ENCODE measurements at regions not wholly inside any gene's neighbourhood (a gene's known extent, or its start where the extent isn't known, plus 50 kb on each side); places are given as distances from the start of the nearest gene placed in this dataset.

DNA sequence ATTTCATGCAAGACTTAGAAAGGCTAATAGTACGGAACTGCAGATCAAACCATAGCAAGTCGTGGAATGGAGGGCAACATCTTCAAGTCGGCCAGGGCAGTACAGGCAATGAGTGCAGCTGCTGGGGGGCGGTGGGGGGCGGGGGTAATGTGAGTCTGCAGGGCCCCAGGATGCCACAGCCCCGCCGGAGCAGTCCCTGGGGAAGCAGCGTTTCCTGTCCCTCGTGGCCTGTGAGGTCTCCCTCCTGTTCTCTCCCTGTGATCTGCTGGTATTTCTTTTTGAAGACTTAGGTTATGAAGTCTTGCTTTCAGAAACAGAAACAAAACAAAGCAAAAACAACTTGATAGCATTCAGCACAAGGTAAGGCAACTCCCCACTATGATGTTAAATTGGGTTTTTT lies 351.9 kb downstream of the FOXA2 start:
- Histone ChIP-seq H3K4me3 (ENCODE audit: low read length) (no peak overlapping the region), H3K27me3 (replicated peaks; ENCODE audit: control insufficient read depth, insufficient read depth, low read length) (peaks cover 5% of the 10 kb centered on the region), H3K4me1 (ENCODE audit: control insufficient read depth, insufficient read depth, low read length) (peaks cover 6% of the 10 kb centered on the region), H3K9ac (ENCODE audit: low read length) (no peak overlapping the region), H3K36me3 (ENCODE audit: control insufficient read depth, insufficient read depth, low read length, severe bottlenecking) (no peaks in the 10 kb centered on the region), H3K9me3 (ENCODE audit: control insufficient read depth, low read length) (no peaks in the 10 kb centered on the region)
- DNase-seq (ENCODE audit: low read depth) = no peak

DNA sequence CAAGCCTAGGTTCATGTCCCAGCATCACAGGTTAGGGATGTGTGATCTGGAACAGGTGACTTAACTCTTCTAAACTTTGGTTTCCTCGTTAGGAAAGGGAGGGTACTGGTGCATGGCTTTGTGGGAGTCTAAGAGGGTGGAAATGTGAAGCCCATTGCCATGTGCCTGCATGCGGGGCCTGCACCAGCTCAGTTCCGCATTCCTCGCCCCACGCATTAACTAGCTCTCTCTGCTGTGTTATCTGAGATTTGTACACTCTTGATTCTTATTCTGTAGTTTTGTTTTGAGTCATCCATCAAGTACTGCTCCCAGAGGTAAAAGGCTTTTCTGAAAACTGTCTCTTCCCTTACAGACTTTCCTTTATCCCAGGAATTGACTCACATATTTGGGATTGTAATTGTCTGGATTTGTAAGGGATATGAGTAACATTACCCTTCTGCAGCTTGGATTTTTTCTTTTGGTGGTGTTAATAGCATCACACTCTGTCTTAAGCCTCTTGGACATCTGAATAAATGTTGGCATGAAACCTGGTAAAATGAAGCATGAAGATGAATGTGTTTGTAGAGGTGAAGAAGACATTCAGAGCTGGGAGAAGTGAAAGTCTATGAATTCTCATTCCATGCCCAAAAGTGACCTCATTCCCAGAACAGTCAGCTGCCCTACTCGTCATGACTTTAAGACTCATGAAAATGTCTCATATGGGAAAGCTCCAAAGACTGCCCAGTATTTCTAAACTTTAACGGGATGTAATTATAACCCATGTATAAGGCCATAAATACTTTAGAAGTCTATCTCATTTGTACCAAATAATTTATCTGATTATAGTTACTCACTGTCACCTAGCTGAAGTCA lies 357.3 kb downstream of the FOXA2 start:
- Histone ChIP-seq H3K4me3 (ENCODE audit: low read length) (peak overlapping the region; percentile 20), H3K4me1 (ENCODE audit: control insufficient read depth, insufficient read depth, low read length) (peaks cover 17% of the 10 kb centered on the region), H3K36me3 (ENCODE audit: control insufficient read depth, insufficient read depth, low read length, severe bottlenecking) (no peaks in the 10 kb centered on the region), H3K9me3 (ENCODE audit: control insufficient read depth, low read length) (no peaks in the 10 kb centered on the region), H3K9ac (ENCODE audit: low read length) (peak overlapping the region; percentile 3), H3K27me3 (replicated peaks; ENCODE audit: control insufficient read depth, insufficient read depth, low read length) (no peaks in the 10 kb centered on the region)
- DNase-seq (ENCODE audit: low read depth) = no peak

DNA sequence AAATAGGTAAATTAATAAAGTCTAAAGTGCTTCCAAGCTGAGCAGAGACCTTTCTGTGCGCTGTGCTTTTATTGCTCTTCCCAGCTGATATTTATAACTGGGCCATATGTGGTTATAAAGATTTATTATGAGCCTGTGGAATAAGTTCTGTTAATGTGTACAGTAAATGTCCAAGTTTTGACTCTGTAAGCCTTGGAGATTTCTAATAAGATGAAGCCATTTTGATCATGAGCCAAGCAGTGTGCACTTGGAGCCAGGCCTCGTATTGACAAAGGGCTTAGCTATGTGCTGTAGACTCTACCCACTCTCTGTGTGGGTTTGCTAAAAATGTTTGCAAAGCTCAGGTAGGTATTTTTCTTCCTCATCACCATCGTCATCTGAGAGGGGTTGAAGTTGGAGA lies 361.1 kb downstream of the FOXA2 start:
- Histone ChIP-seq H3K9ac (ENCODE audit: low read length) (no peak overlapping the region), H3K4me3 (ENCODE audit: low read length) (no peak overlapping the region), H3K9me3 (ENCODE audit: control insufficient read depth, low read length) (no peaks in the 10 kb centered on the region), H3K36me3 (ENCODE audit: control insufficient read depth, insufficient read depth, low read length, severe bottlenecking) (no peaks in the 10 kb centered on the region), H3K4me1 (ENCODE audit: control insufficient read depth, insufficient read depth, low read length) (peaks cover 17% of the 10 kb centered on the region), H3K27me3 (replicated peaks; ENCODE audit: control insufficient read depth, insufficient read depth, low read length) (peaks cover 5% of the 10 kb centered on the region)
- no peak for DNase-seq (ENCODE audit: low read depth)

DNA sequence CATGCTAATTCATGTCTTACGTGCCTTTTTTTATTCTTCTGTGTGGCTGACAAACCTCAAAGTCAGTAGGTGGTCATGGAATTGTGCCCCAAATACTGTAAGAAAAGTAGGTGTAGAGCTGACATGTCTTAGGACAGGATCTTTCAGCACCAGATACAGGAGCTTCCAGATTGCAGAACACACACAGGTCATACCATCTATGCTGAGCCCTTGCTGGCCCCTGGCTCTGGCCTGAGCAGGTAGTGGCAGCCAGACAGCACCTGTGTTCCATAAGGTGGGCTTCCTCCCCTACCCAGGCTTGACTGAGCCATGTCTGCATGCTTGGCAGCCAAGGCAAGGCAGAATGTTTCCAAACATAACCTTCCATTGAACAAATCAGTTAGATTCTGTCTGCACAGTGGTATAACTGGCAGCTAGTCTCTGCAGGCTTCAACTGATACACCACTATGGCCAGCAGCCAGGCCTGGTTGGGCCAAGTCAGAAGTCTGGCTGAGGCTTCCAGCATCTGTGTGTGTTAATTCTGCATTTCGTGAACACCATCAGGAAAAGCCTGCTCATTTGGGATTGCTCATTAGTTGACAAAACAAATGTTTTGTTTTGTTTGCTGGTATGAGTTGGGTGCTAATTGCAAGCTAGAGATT lies 366.5 kb downstream of the FOXA2 start:
- Histone ChIP-seq H3K36me3 (ENCODE audit: control insufficient read depth, insufficient read depth, low read length, severe bottlenecking) (no peaks in the 10 kb centered on the region), H3K4me3 (ENCODE audit: low read length) (no peak overlapping the region), H3K27me3 (replicated peaks; ENCODE audit: control insufficient read depth, insufficient read depth, low read length) (peaks cover 15% of the 10 kb centered on the region), H3K9ac (ENCODE audit: low read length) (no peak overlapping the region), H3K9me3 (ENCODE audit: control insufficient read depth, low read length) (no peaks in the 10 kb centered on the region), H3K4me1 (ENCODE audit: control insufficient read depth, insufficient read depth, low read length) (peaks cover 16% of the 10 kb centered on the region)
- no peak for DNase-seq (ENCODE audit: low read depth)

DNA sequence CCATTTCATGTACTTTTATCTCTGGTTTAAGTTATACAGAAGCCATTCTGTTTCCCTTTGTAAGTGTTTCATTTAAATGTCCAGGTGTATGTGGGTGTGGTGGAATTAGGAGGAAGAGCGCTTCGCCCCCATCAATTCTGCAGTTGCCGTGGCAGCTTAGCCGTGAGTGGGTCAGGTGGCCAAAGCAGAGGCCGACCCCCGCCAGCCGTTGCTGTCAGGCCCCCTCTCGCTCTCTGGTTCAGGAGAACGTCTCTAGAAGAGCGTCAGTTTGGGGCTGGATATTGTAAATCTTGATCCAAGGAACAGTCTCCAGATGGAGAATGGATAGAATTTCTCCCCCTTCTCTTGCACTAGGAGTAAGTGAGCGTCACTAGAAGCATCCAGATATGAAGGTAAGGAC lies 367.4 kb downstream of the FOXA2 start:
- H3K9me3 ChIP-seq (ENCODE audit: control insufficient read depth, low read length) = no peaks in the 10 kb centered on the region
- no peaks in the 10 kb centered on the region for H3K36me3 ChIP-seq (ENCODE audit: control insufficient read depth, insufficient read depth, low read length, severe bottlenecking)
- no peak overlapping the region for H3K9ac ChIP-seq (ENCODE audit: low read length)
- H3K4me1 ChIP-seq (ENCODE audit: control insufficient read depth, insufficient read depth, low read length) = peaks cover 16% of the 10 kb centered on the region
- no peak overlapping the region for H3K4me3 ChIP-seq (ENCODE audit: low read length)
- no peak for DNase-seq (ENCODE audit: low read depth)
- peaks cover 15% of the 10 kb centered on the region for H3K27me3 ChIP-seq (replicated peaks; ENCODE audit: control insufficient read depth, insufficient read depth, low read length)

DNA sequence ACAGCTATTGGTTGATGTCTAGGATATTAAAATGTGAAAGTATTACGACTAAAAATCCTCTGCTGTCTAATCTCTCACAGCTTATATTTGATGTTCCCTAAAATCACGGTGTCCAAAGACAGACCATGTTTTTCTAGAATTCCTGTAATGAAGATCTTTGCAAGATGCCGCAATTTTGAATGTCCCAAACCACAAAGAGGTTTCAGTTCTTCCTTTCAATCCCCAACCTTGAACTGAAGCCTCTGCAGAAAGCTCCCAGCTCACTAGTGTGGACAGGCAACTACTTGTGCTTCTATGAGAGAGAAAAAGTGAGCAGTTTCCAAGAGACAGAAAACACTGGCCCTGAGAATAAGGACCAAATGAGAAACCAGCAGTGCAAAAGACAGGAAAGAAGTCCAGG lies 370.1 kb downstream of the FOXA2 start:
- Histone ChIP-seq H3K4me1 (ENCODE audit: control insufficient read depth, insufficient read depth, low read length) (peaks cover 16% of the 10 kb centered on the region), H3K9ac (ENCODE audit: low read length) (no peak overlapping the region), H3K4me3 (ENCODE audit: low read length) (no peak overlapping the region), H3K9me3 (ENCODE audit: control insufficient read depth, low read length) (no peaks in the 10 kb centered on the region), H3K27me3 (replicated peaks; ENCODE audit: control insufficient read depth, insufficient read depth, low read length) (peaks cover 27% of the 10 kb centered on the region), H3K36me3 (ENCODE audit: control insufficient read depth, insufficient read depth, low read length, severe bottlenecking) (no peaks in the 10 kb centered on the region)
- no peak for DNase-seq (ENCODE audit: low read depth)

DNA sequence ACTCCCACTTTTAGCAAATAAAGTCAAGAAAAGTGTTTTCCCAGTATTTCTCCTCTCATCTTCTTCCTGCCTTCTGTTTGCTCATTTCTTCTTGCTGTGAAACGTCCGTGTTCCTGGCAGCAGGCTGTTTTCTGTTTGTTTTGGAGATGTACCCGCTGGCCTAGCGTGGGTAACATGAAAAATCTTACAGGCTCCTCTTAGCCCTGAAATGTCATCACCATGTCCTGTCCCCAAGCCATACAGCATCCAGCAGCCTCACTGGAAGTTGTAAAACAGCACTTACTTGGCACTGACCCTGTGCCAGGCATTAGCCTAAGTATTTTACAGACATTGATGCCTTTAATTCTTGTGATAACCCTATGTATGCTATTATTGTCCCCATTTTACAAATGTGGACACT lies 371.1 kb downstream of the FOXA2 start:
- Histone ChIP-seq H3K9me3 (ENCODE audit: control insufficient read depth, low read length) (no peaks in the 10 kb centered on the region), H3K27me3 (replicated peaks; ENCODE audit: control insufficient read depth, insufficient read depth, low read length) (peaks cover 22% of the 10 kb centered on the region), H3K9ac (ENCODE audit: low read length) (no peak overlapping the region), H3K4me1 (ENCODE audit: control insufficient read depth, insufficient read depth, low read length) (peaks cover 16% of the 10 kb centered on the region), H3K4me3 (ENCODE audit: low read length) (no peak overlapping the region), H3K36me3 (ENCODE audit: control insufficient read depth, insufficient read depth, low read length, severe bottlenecking) (no peaks in the 10 kb centered on the region)
- no peak for DNase-seq (ENCODE audit: low read depth)

DNA sequence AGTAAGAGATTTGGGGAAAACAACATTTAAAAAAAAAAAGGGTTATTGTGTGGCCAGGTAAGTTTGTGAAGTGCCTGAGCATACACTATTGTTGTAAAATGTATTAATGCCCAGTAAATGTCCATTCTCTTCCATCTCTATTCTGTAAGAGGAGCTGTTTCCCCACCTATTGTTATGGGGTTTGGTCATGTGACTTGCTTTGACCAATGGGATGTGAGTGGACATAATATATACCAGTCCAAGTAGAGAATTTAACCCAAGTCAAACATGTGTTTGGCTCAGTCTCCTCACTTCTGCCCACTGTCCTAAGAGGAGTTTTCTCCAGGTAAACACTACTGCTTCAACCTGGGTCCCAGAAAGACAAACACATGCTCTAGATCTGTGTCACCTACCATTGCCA lies 377.1 kb downstream of the FOXA2 start:
- H3K36me3 ChIP-seq (ENCODE audit: control insufficient read depth, insufficient read depth, low read length, severe bottlenecking) = no peaks in the 10 kb centered on the region
- H3K9me3 ChIP-seq (ENCODE audit: control insufficient read depth, low read length) = peaks cover 14% of the 10 kb centered on the region
- no peak overlapping the region for H3K9ac ChIP-seq (ENCODE audit: low read length)
- no peaks in the 10 kb centered on the region for H3K4me1 ChIP-seq (ENCODE audit: control insufficient read depth, insufficient read depth, low read length)
- no peak for DNase-seq (ENCODE audit: low read depth)
- H3K4me3 ChIP-seq (ENCODE audit: low read length) = no peak overlapping the region
- H3K27me3 ChIP-seq (replicated peaks; ENCODE audit: control insufficient read depth, insufficient read depth, low read length) = peaks cover 12% of the 10 kb centered on the region

DNA sequence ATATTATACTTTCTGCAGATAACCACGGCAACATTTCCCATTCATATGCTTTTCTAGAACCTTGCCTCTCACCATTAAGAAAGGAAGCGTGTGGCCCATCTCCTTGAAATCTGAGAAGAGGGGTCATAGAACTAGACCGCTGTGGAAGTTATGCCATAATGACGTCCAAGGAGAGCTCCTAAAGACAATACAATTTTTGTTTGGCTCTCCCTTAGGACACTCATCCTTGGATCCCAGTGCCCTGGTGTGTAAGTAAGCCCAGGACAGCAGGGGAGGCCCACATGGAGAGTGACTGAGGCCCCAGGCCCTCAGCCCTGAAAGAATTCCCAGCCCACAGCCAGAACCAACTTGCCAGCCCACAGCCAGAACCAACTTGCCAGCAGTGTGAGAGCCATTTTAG lies 379.6 kb downstream of the FOXA2 start:
- H3K36me3 ChIP-seq (ENCODE audit: control insufficient read depth, insufficient read depth, low read length, severe bottlenecking) = no peaks in the 10 kb centered on the region
- DNase-seq (ENCODE audit: low read depth) = no peak
- no peaks in the 10 kb centered on the region for H3K27me3 ChIP-seq (replicated peaks; ENCODE audit: control insufficient read depth, insufficient read depth, low read length)
- H3K9me3 ChIP-seq (ENCODE audit: control insufficient read depth, low read length) = peaks cover 14% of the 10 kb centered on the region
- no peaks in the 10 kb centered on the region for H3K4me1 ChIP-seq (ENCODE audit: control insufficient read depth, insufficient read depth, low read length)
- no peak overlapping the region for H3K4me3 ChIP-seq (ENCODE audit: low read length)
- no peak overlapping the region for H3K9ac ChIP-seq (ENCODE audit: low read length)

DNA sequence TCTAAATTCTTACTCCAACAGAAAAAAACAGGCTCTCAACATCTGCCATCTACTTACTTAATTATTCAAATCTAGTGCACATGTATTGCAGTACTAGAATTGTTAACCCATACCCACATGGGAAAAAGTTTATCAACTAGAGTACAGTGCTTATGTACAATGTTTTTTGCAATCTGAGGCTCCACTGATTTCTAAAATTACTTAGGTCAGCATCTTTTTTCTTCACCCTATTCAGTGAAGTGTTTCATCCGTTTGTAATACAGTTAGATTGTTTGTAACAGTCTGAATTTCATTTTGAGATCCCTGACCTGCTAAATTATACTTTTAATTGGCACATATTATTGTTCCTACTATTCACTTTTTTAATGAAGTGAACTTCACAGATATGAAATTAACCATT lies 402.2 kb downstream of the FOXA2 start:
- Histone ChIP-seq H3K9ac (ENCODE audit: low read length) (no peak overlapping the region), H3K4me3 (ENCODE audit: low read length) (no peak overlapping the region), H3K27me3 (replicated peaks; ENCODE audit: control insufficient read depth, insufficient read depth, low read length) (no peaks in the 10 kb centered on the region), H3K36me3 (ENCODE audit: control insufficient read depth, insufficient read depth, low read length, severe bottlenecking) (no peaks in the 10 kb centered on the region), H3K4me1 (ENCODE audit: control insufficient read depth, insufficient read depth, low read length) (no peaks in the 10 kb centered on the region), H3K9me3 (ENCODE audit: control insufficient read depth, low read length) (no peaks in the 10 kb centered on the region)
- DNase-seq (ENCODE audit: low read depth) = no peak

DNA sequence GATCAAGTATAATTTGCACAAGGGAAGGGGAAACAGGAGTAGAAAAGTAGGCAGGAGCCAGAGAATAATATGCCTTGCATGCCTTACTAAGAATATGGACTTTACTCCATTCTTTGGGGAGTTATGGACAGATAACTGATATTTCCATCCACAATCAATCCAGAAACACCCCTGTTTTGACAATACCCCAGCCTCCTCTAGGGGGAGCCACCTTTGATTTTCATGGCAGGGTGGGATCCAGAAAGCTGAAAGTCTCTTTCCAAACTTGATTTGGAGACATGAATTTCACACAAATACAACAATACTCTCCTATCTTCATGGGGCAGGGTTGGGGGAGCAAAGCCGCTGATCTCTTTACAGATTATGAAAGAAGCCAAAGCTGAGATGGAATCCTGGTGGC lies 404.1 kb downstream of the FOXA2 start:
- Histone ChIP-seq H3K4me1 (ENCODE audit: control insufficient read depth, insufficient read depth, low read length) (no peaks in the 10 kb centered on the region), H3K36me3 (ENCODE audit: control insufficient read depth, insufficient read depth, low read length, severe bottlenecking) (no peaks in the 10 kb centered on the region), H3K4me3 (ENCODE audit: low read length) (no peak overlapping the region), H3K27me3 (replicated peaks; ENCODE audit: control insufficient read depth, insufficient read depth, low read length) (no peaks in the 10 kb centered on the region), H3K9ac (ENCODE audit: low read length) (no peak overlapping the region), H3K9me3 (ENCODE audit: control insufficient read depth, low read length) (peaks cover 10% of the 10 kb centered on the region)
- no peak for DNase-seq (ENCODE audit: low read depth)
